ENCODE measurements at regions not wholly inside any gene's neighbourhood (a gene's known extent, or its start where the extent isn't known, plus 50 kb on each side); places are given as distances from the start of the nearest gene placed in this dataset.

DNA sequence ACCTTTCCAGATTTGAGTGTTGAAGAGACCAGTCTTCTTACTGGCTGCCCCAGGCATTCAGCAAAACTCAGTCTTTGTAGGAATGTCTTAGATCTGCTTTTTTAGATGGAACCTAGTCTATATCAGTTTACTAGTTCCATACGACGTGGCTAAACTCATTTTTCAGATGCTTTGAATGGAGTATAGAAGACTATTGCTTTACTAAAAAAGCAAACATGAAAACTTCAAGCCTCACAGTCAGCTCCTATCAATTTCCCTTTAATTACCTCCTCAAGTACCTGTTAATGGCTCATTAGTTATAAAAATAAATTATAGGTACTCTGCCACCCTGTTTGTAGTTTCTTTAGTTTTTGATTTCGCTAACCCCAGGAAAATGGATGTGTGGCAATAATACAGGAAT, 63.0 kb upstream of the STOX2 start:
- H3K4me1 ChIP-seq = no peaks in the 10 kb centered on the region
- H3K4me3 ChIP-seq = no peak overlapping the region
- H3K36me3 ChIP-seq (replicated peaks in 1 of 2; ENCODE audit: insufficient read depth in 1 of 2, low read depth in 2 of 2) = no peaks in the 10 kb centered on the region
- no peak overlapping the region for H3K27ac ChIP-seq
- H3K9me3 ChIP-seq = no peaks in the 10 kb centered on the region
- WGBS, 2 donors = 72 to 73% methylated on average over 3 of the region's 3 CpGs
- intact Hi-C loops (cut with DNase I) = loop anchor here (5.0 kb wide), 1 partner anchor 325 kb away; no protein-coding TSS in a partner anchor
- no peak for DNase-seq
- TF ChIP-seq POLR2A (IDR thresholded peaks at IDR 0.05) (no peak), CTCF (IDR thresholded peaks at IDR 0.05) (no peak)
- ATAC-seq = no peak
- no peaks in the 10 kb centered on the region for H3K27me3 ChIP-seq

GRCh38 chr4:183843248-183843671, 61.8 kb upstream of the STOX2 start:
- WGBS, 2 donors = 70 to 75% methylated on average over 7 of the region's 7 CpGs
- no peak overlapping the region for H3K4me3 ChIP-seq
- DNase-seq (no peak), ATAC-seq (no peak)
- intact Hi-C loops (cut with DNase I) = loop anchor here (5.0 kb wide), 1 partner anchor 324 kb away; no protein-coding TSS in a partner anchor
- TF ChIP-seq CTCF (IDR thresholded peaks at IDR 0.05) (no peak), POLR2A (IDR thresholded peaks at IDR 0.05) (no peak)
- no peaks in the 10 kb centered on the region for H3K36me3 ChIP-seq (replicated peaks in 1 of 2; ENCODE audit: insufficient read depth in 1 of 2, low read depth in 2 of 2)
- H3K27ac ChIP-seq = no peak overlapping the region
- no peaks in the 10 kb centered on the region for H3K4me1 ChIP-seq
- H3K27me3 ChIP-seq = no peaks in the 10 kb centered on the region
- no peaks in the 10 kb centered on the region for H3K9me3 ChIP-seq

DNA sequence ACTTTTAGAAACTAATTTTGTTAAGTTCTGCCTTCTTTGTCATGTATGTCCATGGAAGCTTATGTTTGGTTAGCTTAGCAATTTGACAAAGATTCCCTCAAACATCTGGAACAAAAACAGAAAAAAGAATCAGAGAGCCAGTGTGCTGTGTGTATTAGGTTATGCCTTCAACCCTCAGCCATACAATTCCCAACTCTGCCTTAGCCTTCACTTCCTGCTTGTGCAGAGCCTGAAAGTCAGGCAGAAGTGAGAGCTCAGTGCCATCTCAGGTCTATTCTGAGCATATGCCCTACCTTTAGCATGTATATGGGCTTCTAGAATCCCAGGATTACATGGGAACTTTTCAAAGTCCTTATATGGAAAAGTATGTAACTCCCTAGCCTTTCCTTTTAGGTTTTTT, 58.2 kb upstream of the STOX2 start:
- intact Hi-C loops (cut with DNase I) = no loop called here
- Histone ChIP-seq H3K27me3 (no peaks in the 10 kb centered on the region), H3K4me1 (peaks cover 6% of the 10 kb centered on the region), H3K9me3 (no peaks in the 10 kb centered on the region), H3K36me3 (replicated peaks in 1 of 2; ENCODE audit: insufficient read depth in 1 of 2, low read depth in 2 of 2) (no peaks in the 10 kb centered on the region), H3K27ac (no peak overlapping the region), H3K4me3 (no peak overlapping the region)
- no peak for ATAC-seq
- no peak for DNase-seq
- TF ChIP-seq CTCF (IDR thresholded peaks at IDR 0.05) (no peak), POLR2A (IDR thresholded peaks at IDR 0.05) (no peak)

- Histone ChIP-seq H3K9me3 (no peaks in the 10 kb centered on the region), H3K27ac (no peak overlapping the region), H3K4me1 (peaks cover 6% of the 10 kb centered on the region), H3K4me3 (no peak overlapping the region), H3K27me3 (no peaks in the 10 kb centered on the region), H3K36me3 (replicated peaks in 1 of 2; ENCODE audit: insufficient read depth in 1 of 2, low read depth in 2 of 2) (no peaks in the 10 kb centered on the region)
- DNase-seq (peak in 1 of 4 donors; percentile 41), ATAC-seq (no peak)
- TF ChIP-seq CTCF (IDR thresholded peaks at IDR 0.05) (no peak), POLR2A (IDR thresholded peaks at IDR 0.05) (no peak)
- 12 to 30% methylated on average over 3 of the region's 3 CpGs for WGBS, 2 donors
- intact Hi-C loops (cut with DNase I) = no loop called here
These were observed 56.3 kb upstream of the STOX2 start for GRCh38 chr4:183848805-183849204.

DNA sequence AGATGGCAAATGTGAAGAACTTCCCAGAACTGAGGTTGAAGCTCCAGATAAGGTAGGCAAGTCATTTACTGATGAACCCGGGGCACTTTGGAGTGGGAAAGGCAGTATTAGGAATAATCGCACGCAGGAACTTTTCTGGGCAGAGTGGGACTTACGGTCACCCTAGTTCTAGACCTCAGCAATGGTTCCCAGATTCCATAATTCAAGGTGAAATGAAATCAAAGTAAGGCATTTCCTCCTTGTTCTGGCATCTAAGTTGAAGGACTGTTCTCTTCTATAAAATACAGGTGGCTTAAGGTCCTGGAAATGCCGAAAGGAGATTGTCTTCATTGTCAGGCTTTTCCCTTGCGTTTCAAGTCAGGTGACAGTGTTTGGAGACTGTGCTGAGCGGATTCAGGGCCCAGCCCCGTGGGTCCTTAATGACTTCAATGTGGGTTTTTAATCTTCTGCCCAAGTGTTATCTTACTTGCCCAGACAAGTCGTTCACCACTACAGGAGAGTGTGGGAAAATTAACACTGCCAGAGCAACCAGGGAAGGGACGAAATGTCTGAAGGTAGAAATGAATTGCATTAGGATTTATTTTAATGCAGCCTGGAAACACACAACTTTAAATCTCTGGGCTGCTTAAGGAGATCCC, 52.1 kb upstream of the STOX2 start:
- Histone ChIP-seq H3K27me3 (no peaks in the 10 kb centered on the region), H3K9me3 (no peaks in the 10 kb centered on the region)
- intact Hi-C loops (cut with DNase I) = no loop called here

More for the DNA sequence above, 52.1 kb upstream of the STOX2 start:
- Histone ChIP-seq H3K4me3 (no peak overlapping the region), H3K36me3 (replicated peaks in 1 of 2; ENCODE audit: insufficient read depth in 1 of 2, low read depth in 2 of 2) (no peaks in the 10 kb centered on the region), H3K27ac (no peak overlapping the region), H3K4me1 (peaks cover 6% of the 10 kb centered on the region)
- ATAC-seq (no peak), DNase-seq (no peak)
- 60 to 75% methylated on average over 10 of the region's 10 CpGs for WGBS, 2 donors
- TF ChIP-seq CTCF (IDR thresholded peaks at IDR 0.05) (no peak), POLR2A (IDR thresholded peaks at IDR 0.05) (no peak)

Data from body of pancreas (tissue), 4 donors.